Endothelial cell (in vitro differentiated cells): ENCODE measurements at regions not wholly inside any gene's neighbourhood (a gene's known extent, or its start where the extent isn't known, plus 50 kb on each side); places are given as distances from the start of the nearest gene placed in this dataset.

ENCODE experiments used
- DNase-seq: peaks from one replicate; pipeline ENCODE4 v3.0.0; 2021; ENCODE audit warnings: low spot score
- H3K27ac Mint-ChIP-seq: one replicate; pipeline ENCODE4 v1.8.0; 2021; ENCODE audit warnings: mixed read lengths, inconsistent platforms; ENCODE audit not compliant: unreplicated experiment
- H3K27me3 Mint-ChIP-seq: one replicate; pipeline ENCODE4 v1.8.0; 2021; ENCODE audit warnings: mild to moderate bottlenecking, moderate library complexity, mixed read lengths, inconsistent platforms; ENCODE audit not compliant: unreplicated experiment
- H3K36me3 Mint-ChIP-seq: one replicate; pipeline ENCODE4 v1.8.0; 2021; ENCODE audit warnings: mild to moderate bottlenecking, low read depth, mixed read lengths, inconsistent platforms; ENCODE audit not compliant: unreplicated experiment
- H3K4me1 Mint-ChIP-seq: one replicate; pipeline ENCODE4 v1.8.0; 2021; ENCODE audit warnings: mild to moderate bottlenecking, mixed read lengths, inconsistent platforms; ENCODE audit not compliant: unreplicated experiment
- H3K4me3 Mint-ChIP-seq: one replicate; pipeline ENCODE4 v1.8.0; 2021; ENCODE audit warnings: mild to moderate bottlenecking, mixed read lengths, inconsistent platforms; ENCODE audit not compliant: unreplicated experiment
- H3K9me3 Mint-ChIP-seq: one replicate; pipeline ENCODE4 v1.8.0; 2021; ENCODE audit warnings: mixed read lengths, inconsistent platforms; ENCODE audit not compliant: unreplicated experiment
- CTCF ChIP-seq: fragments of 200-600 bp; sonication (generic); IDR thresholded peaks from one replicate; pipeline ENCODE4 v1.5.0; 2021; ENCODE audit warnings: antibody characterized with exemption; ENCODE audit not compliant: unreplicated experiment

- Mint-ChIP-seq H3K9me3 (no peaks in the 10 kb centered on the region), H3K4me3 (no peak overlapping the region), H3K27ac (no peak overlapping the region)
These were observed 116.7 kb upstream of the TMEM106B start for GRCh38 chr7:12094365-12094921.

GRCh38 chr7:12102126-12102525 lies 109.0 kb upstream of the TMEM106B start:
- H3K27ac Mint-ChIP-seq, result no peak overlapping the region
- no peak for DNase-seq
- H3K9me3 Mint-ChIP-seq, result no peaks in the 10 kb centered on the region
- no peaks in the 10 kb centered on the region for H3K27me3 Mint-ChIP-seq
- TF ChIP-seq CTCF, result no peak
- H3K4me1 Mint-ChIP-seq, result no peaks in the 10 kb centered on the region
- H3K4me3 Mint-ChIP-seq, result no peak overlapping the region
- H3K36me3 Mint-ChIP-seq, result no peaks in the 10 kb centered on the region

More at GRCh38 chr7:12094365-12094921, 116.7 kb upstream of the TMEM106B start:
- Mint-ChIP-seq H3K27me3 (no peaks in the 10 kb centered on the region), H3K36me3 (no peaks in the 10 kb centered on the region), H3K4me1 (no peaks in the 10 kb centered on the region)
- DNase-seq, result no peak
- no peak for TF ChIP-seq CTCF

DNA sequence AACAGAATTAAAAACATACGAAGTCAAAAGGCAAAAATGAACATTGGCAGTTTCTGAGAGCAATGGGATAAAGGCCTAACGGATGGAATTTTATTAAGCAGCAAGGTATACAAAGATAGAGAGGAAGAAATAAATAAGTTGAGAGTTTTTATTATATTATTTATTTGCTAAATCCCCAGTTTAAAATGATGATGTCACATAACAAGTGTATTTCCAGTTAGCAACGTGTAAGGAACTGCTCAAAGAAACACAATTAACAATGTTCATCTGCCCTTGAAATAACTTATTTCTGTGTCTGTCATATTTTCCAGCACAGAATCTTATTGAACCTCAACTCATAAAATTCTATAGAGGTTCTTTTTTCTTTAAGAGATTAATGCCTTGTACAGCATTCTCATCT lies 108.6 kb upstream of the TMEM106B start:
- Mint-ChIP-seq H3K27ac (no peak overlapping the region), H3K4me3 (no peak overlapping the region), H3K36me3 (no peaks in the 10 kb centered on the region), H3K9me3 (no peaks in the 10 kb centered on the region), H3K4me1 (no peaks in the 10 kb centered on the region), H3K27me3 (no peaks in the 10 kb centered on the region)
- no peak for DNase-seq
- no peak for TF ChIP-seq CTCF

DNA sequence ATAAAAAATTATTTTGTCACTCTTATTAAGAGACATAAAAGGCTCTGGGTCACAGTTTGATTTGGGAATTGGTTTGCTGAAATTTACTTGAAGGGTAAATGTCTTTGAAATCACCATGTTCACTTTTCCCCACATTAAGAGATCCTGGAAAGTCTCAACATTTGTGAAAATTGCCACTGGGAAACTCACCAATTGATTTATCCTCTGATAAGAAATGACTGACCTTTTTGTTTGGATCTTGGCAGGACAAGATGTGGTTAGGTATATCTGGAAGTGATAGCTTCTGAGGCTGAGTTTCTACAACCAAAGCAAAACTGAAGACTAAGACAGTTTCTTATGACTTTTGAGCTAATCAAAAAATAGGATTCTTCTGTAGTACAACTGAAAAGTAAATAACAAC lies 107.1 kb upstream of the TMEM106B start:
- Mint-ChIP-seq H3K27ac (no peak overlapping the region), H3K36me3 (no peaks in the 10 kb centered on the region), H3K27me3 (no peaks in the 10 kb centered on the region), H3K4me1 (no peaks in the 10 kb centered on the region), H3K9me3 (no peaks in the 10 kb centered on the region), H3K4me3 (no peak overlapping the region)
- no peak for DNase-seq
- no peak for TF ChIP-seq CTCF

GRCh38 chr7:12107381-12107780 lies 103.7 kb upstream of the TMEM106B start:
- Mint-ChIP-seq H3K9me3 (no peaks in the 10 kb centered on the region), H3K27ac (no peak overlapping the region), H3K4me1 (peaks cover 4% of the 10 kb centered on the region), H3K27me3 (peaks cover 3% of the 10 kb centered on the region), H3K4me3 (no peak overlapping the region), H3K36me3 (no peaks in the 10 kb centered on the region)
- no peak for DNase-seq
- TF ChIP-seq CTCF, result no peak
